ENCODE measurements at regions not wholly inside any gene's neighbourhood (a gene's known extent, or its start where the extent isn't known, plus 50 kb on each side); places are given as distances from the start of the nearest gene placed in this dataset.

- no peak for DNase-seq (ENCODE audit: low read depth, low spot score)
- in situ Hi-C loops (cut with HindIII; ENCODE audit: low pct_unique_long_range_greater_than_20kb, low sequenced_read_pairs), result no loop called here
These were observed 124.8 kb upstream of the CHST15 start for GRCh38 chr10:124217906-124218804.

- DNase-seq (ENCODE audit: low read depth, low spot score), result no peak
- in situ Hi-C loops (cut with HindIII; ENCODE audit: low pct_unique_long_range_greater_than_20kb, low sequenced_read_pairs), result no loop called here
These were observed 123.6 kb upstream of the CHST15 start for GRCh38 chr10:124217031-124217430.

GRCh38 chr10:124214610-124215375 lies 121.4 kb upstream of the CHST15 start:
- in situ Hi-C loops (cut with HindIII; ENCODE audit: low pct_unique_long_range_greater_than_20kb, low sequenced_read_pairs), result no loop called here
- DNase-seq (ENCODE audit: low read depth, low spot score), result no peak

GRCh38 chr10:124213899-124214510 lies 120.6 kb upstream of the CHST15 start:
- in situ Hi-C loops (cut with HindIII; ENCODE audit: low pct_unique_long_range_greater_than_20kb, low sequenced_read_pairs), result no loop called here
- no peak for DNase-seq (ENCODE audit: low read depth, low spot score)

GRCh38 chr10:124213471-124213870 lies 120.1 kb upstream of the CHST15 start:
- in situ Hi-C loops (cut with HindIII; ENCODE audit: low pct_unique_long_range_greater_than_20kb, low sequenced_read_pairs), result no loop called here
- peak; percentile 49 for DNase-seq (ENCODE audit: low read depth, low spot score)

GRCh38 chr10:124212702-124213101 lies 119.3 kb upstream of the CHST15 start:
- DNase-seq (ENCODE audit: low read depth, low spot score), result no peak
- in situ Hi-C loops (cut with HindIII; ENCODE audit: low pct_unique_long_range_greater_than_20kb, low sequenced_read_pairs), result no loop called here

- in situ Hi-C loops (cut with HindIII; ENCODE audit: low pct_unique_long_range_greater_than_20kb, low sequenced_read_pairs), result no loop called here
- DNase-seq (ENCODE audit: low read depth, low spot score), result no peak
These were observed 118.5 kb upstream of the CHST15 start for GRCh38 chr10:124211921-124212320.

- DNase-seq (ENCODE audit: low read depth, low spot score), result no peak
- in situ Hi-C loops (cut with HindIII; ENCODE audit: low pct_unique_long_range_greater_than_20kb, low sequenced_read_pairs), result no loop called here
These were observed 116.9 kb upstream of the CHST15 start for GRCh38 chr10:124210263-124210662.

- no peak for DNase-seq (ENCODE audit: low read depth, low spot score)
- in situ Hi-C loops (cut with HindIII; ENCODE audit: low pct_unique_long_range_greater_than_20kb, low sequenced_read_pairs), result no loop called here
These were observed 114.0 kb upstream of the CHST15 start for GRCh38 chr10:124207391-124207790.

- DNase-seq (ENCODE audit: low read depth, low spot score), result no peak
- in situ Hi-C loops (cut with HindIII; ENCODE audit: low pct_unique_long_range_greater_than_20kb, low sequenced_read_pairs), result no loop called here
These were observed 113.2 kb upstream of the CHST15 start for GRCh38 chr10:124206616-124207015.

- in situ Hi-C loops (cut with HindIII; ENCODE audit: low pct_unique_long_range_greater_than_20kb, low sequenced_read_pairs), result no loop called here
- no peak for DNase-seq (ENCODE audit: low read depth, low spot score)
These were observed 112.0 kb upstream of the CHST15 start for GRCh38 chr10:124205432-124205831.

GRCh38 chr10:124204726-124205125 lies 111.3 kb upstream of the CHST15 start:
- in situ Hi-C loops (cut with HindIII; ENCODE audit: low pct_unique_long_range_greater_than_20kb, low sequenced_read_pairs), result no loop called here
- DNase-seq (ENCODE audit: low read depth, low spot score), result no peak

- no peak for DNase-seq (ENCODE audit: low read depth, low spot score)
- in situ Hi-C loops (cut with HindIII; ENCODE audit: low pct_unique_long_range_greater_than_20kb, low sequenced_read_pairs), result no loop called here
These were observed 106.6 kb upstream of the CHST15 start for GRCh38 chr10:124200011-124200410.

GRCh38 chr10:124198871-124199270 lies 105.5 kb upstream of the CHST15 start:
- in situ Hi-C loops (cut with HindIII; ENCODE audit: low pct_unique_long_range_greater_than_20kb, low sequenced_read_pairs), result no loop called here

GRCh38 chr10:124198125-124198501 lies 104.7 kb upstream of the CHST15 start:
- no peak for DNase-seq (ENCODE audit: low read depth, low spot score)
- in situ Hi-C loops (cut with HindIII; ENCODE audit: low pct_unique_long_range_greater_than_20kb, low sequenced_read_pairs), result no loop called here

More at GRCh38 chr10:124198871-124199270, 105.5 kb upstream of the CHST15 start:
- no peak for DNase-seq (ENCODE audit: low read depth, low spot score)

- no peak for DNase-seq (ENCODE audit: low read depth, low spot score)
- in situ Hi-C loops (cut with HindIII; ENCODE audit: low pct_unique_long_range_greater_than_20kb, low sequenced_read_pairs), result no loop called here
These were observed 104.2 kb upstream of the CHST15 start for GRCh38 chr10:124197371-124198124.

- in situ Hi-C loops (cut with HindIII; ENCODE audit: low pct_unique_long_range_greater_than_20kb, low sequenced_read_pairs), result no loop called here
- no peak for DNase-seq (ENCODE audit: low read depth, low spot score)
These were observed 103.3 kb upstream of the CHST15 start for GRCh38 chr10:124196659-124197058.

All from SK-MEL-5 (cell line).